ENCODE measurements at regions not wholly inside any gene's neighbourhood (a gene's known extent, or its start where the extent isn't known, plus 50 kb on each side); places are given as distances from the start of the nearest gene placed in this dataset.

- TF ChIP-seq CTCF (IDR thresholded peaks at IDR 0.05; ENCODE audit: low read depth, low read length, poor library complexity, severe bottlenecking) = no peak
- TF ChIP-seq EZH2phosphoT487 (IDR thresholded peaks at IDR 0.05; ENCODE audit: borderline replicate concordance, low read length) = no peak
Measured at GRCh38 chr2:235194351-235194750, 242.5 kb downstream of the SH3BP4 start.

All from DOHH2 (cell line).